ENCODE measurements at regions not wholly inside any gene's neighbourhood (a gene's known extent, or its start where the extent isn't known, plus 50 kb on each side); places are given as distances from the start of the nearest gene placed in this dataset.

GRCh38 chr1:57881639-57882038 is 457.8 kb upstream of the DAB1 start:
- RAD21 ChIA-PET (ENCODE audit: low non-redundant PET in 1 of 2, low total read pairs in 2 of 2, uncharacterized antibody in 2 of 2, unreplicated experiment in 2 of 2): no interaction called here
- BruUV-seq (replicated peaks): no TSS peak
- no peak for TF ChIP-seq CBX3 (IDR thresholded peaks at IDR 0.05; ENCODE audit: low read depth)
- no peak for TF ChIP-seq CTCF (IDR thresholded peaks at IDR 0.05 in 2 of 3, conservative IDR thresholded peaks at IDR 0.05 in 1 of 3; ENCODE audit: borderline replicate concordance in 1 of 3, insufficient read depth in 1 of 3, low read depth in 2 of 3, low read length in 2 of 3)
- TF ChIP-seq EGR1 (IDR thresholded peaks at IDR 0.05; ENCODE audit: low read depth): no peak
- TF ChIP-seq POLR2A (IDR thresholded peaks at IDR 0.05; ENCODE audit: borderline replicate concordance, extremely low read depth, insufficient read depth, insufficient read length): no peak
- TF ChIP-seq FOSL1 (IDR thresholded peaks at IDR 0.05; ENCODE audit: low read depth): no peak
- TF ChIP-seq ATF3 (IDR thresholded peaks at IDR 0.05): no peak
- Histone ChIP-seq H3K27ac (ENCODE audit: low read depth, low read length) (no peak overlapping the region), H3K9me3 (ENCODE audit: control insufficient read depth in 1 of 2, insufficient read depth in 1 of 2, low read depth in 1 of 2, low read length in 2 of 2) (no peaks in the 10 kb centered on the region), H3K4me3 (replicated peaks in 1 of 2; ENCODE audit: low read depth in 1 of 2, low read length in 2 of 2) (no peak overlapping the region), H3K36me3 (ENCODE audit: control insufficient read depth in 1 of 2, insufficient read depth in 2 of 2, low read length in 2 of 2) (no peaks in the 10 kb centered on the region), H4K20me1 (ENCODE audit: insufficient read depth) (no peaks in the 10 kb centered on the region), H3K4me2 (ENCODE audit: low read length) (no peak overlapping the region), H3K9ac (ENCODE audit: low read length) (no peak overlapping the region), H3K79me2 (ENCODE audit: insufficient read depth, low read length) (no peaks in the 10 kb centered on the region), H3K9me2 (ENCODE audit: insufficient read depth) (no peaks in the 10 kb centered on the region), H3K4me1 (ENCODE audit: control insufficient read depth in 1 of 2, insufficient read depth in 2 of 2, low read length in 2 of 2) (no peaks in the 10 kb centered on the region), H3K27me3 (ENCODE audit: insufficient read depth, low read length) (no peaks in the 10 kb centered on the region), H2AFZ (ENCODE audit: low read depth, low read length, poor library complexity, severe bottlenecking) (no peak overlapping the region)
- POLR2A ChIA-PET: no interaction called here
- CTCF ChIA-PET: no interaction called here
- ATAC-seq: no peak
- intact Hi-C loops (cut with micrococcal nuclease): no loop called here
- no peak for DNase-seq (ENCODE audit: low read depth, low spot score)

GRCh38 chr1:57879700-57880099 is 455.8 kb upstream of the DAB1 start:
- H2AFZ ChIP-seq (ENCODE audit: low read depth, low read length, poor library complexity, severe bottlenecking): no peak overlapping the region
- CTCF ChIA-PET: no interaction called here
- H3K9ac ChIP-seq (ENCODE audit: low read length): no peak overlapping the region
- RAD21 ChIA-PET (ENCODE audit: low non-redundant PET in 1 of 2, low total read pairs in 2 of 2, uncharacterized antibody in 2 of 2, unreplicated experiment in 2 of 2): no interaction called here
- intact Hi-C loops (cut with micrococcal nuclease): no loop called here
- no peaks in the 10 kb centered on the region for H3K79me2 ChIP-seq (ENCODE audit: insufficient read depth, low read length)
- no peaks in the 10 kb centered on the region for H3K27me3 ChIP-seq (ENCODE audit: insufficient read depth, low read length)
- no peak overlapping the region for H3K4me2 ChIP-seq (ENCODE audit: low read length)
- no peaks in the 10 kb centered on the region for H3K9me3 ChIP-seq (ENCODE audit: control insufficient read depth in 1 of 2, insufficient read depth in 1 of 2, low read depth in 1 of 2, low read length in 2 of 2)
- H3K4me3 ChIP-seq (replicated peaks in 1 of 2; ENCODE audit: low read depth in 1 of 2, low read length in 2 of 2): no peak overlapping the region
- H3K36me3 ChIP-seq (ENCODE audit: control insufficient read depth in 1 of 2, insufficient read depth in 2 of 2, low read length in 2 of 2): no peaks in the 10 kb centered on the region
- no peak overlapping the region for H3K27ac ChIP-seq (ENCODE audit: low read depth, low read length)
- BruUV-seq (replicated peaks): no TSS peak
- no peaks in the 10 kb centered on the region for H3K4me1 ChIP-seq (ENCODE audit: control insufficient read depth in 1 of 2, insufficient read depth in 2 of 2, low read length in 2 of 2)
- no peaks in the 10 kb centered on the region for H3K9me2 ChIP-seq (ENCODE audit: insufficient read depth)
- no peak for ATAC-seq
- no peak for DNase-seq (ENCODE audit: low read depth, low spot score)
- POLR2A ChIA-PET: no interaction called here
- no peaks in the 10 kb centered on the region for H4K20me1 ChIP-seq (ENCODE audit: insufficient read depth)
- no peak for TF ChIP-seq SIN3A (IDR thresholded peaks at IDR 0.05; ENCODE audit: low read depth)
- no peak for TF ChIP-seq TCF7L2 (IDR thresholded peaks at IDR 0.05; ENCODE audit: borderline replicate concordance, extremely low read depth, insufficient read depth, insufficient read length)
- no peak for TF ChIP-seq REST (IDR thresholded peaks at IDR 0.05; ENCODE audit: low read depth)
- TF ChIP-seq CBX3 (IDR thresholded peaks at IDR 0.05; ENCODE audit: low read depth): no peak
- no peak for TF ChIP-seq JUND (IDR thresholded peaks at IDR 0.05)
- no peak for TF ChIP-seq EZH2phosphoT487 (IDR thresholded peaks at IDR 0.05; ENCODE audit: borderline replicate concordance)
- TF ChIP-seq YY1 (IDR thresholded peaks at IDR 0.05; ENCODE audit: extremely low read depth, insufficient replicate concordance, low read depth, low read length): no peak
- no peak for TF ChIP-seq FOSL1 (IDR thresholded peaks at IDR 0.05; ENCODE audit: low read depth)
- no peak for TF ChIP-seq ELF1 (IDR thresholded peaks at IDR 0.05; ENCODE audit: borderline replicate concordance, low read depth)
- TF ChIP-seq MAX (IDR thresholded peaks at IDR 0.05): no peak
- no peak for TF ChIP-seq SRF (IDR thresholded peaks at IDR 0.05; ENCODE audit: low read depth)
- no peak for TF ChIP-seq ATF3 (IDR thresholded peaks at IDR 0.05)
- TF ChIP-seq ZFX (IDR thresholded peaks at IDR 0.05): no peak
- no peak for TF ChIP-seq CEBPB (IDR thresholded peaks at IDR 0.05; ENCODE audit: low read depth)
